HEK293 (cell line): ENCODE measurements at regions not wholly inside any gene's neighbourhood (a gene's known extent, or its start where the extent isn't known, plus 50 kb on each side); places are given as distances from the start of the nearest gene placed in this dataset.

Source experiments
- CTCF ChIA-PET: fragments of 350-600 bp; formaldehyde crosslinking; extraction: SDS; loops from one replicate; lab custom pipeline; 2021; ENCODE audit warnings: antibody characterized with exemption; lab: Yijun Ruan, JAX
- POLR2A ChIA-PET: fragments of 300-600 bp; formaldehyde crosslinking; extraction: SDS; loops from one replicate; lab custom pipeline; 2020; ENCODE audit warnings: antibody characterized with exemption, inconsistent platforms; lab: Yijun Ruan, JAX
- H3K27ac ChIP-seq: fragments of 200-500 bp; sonication (Bioruptor generic); 2 replicates; pipeline ENCODE4 v1.5.1; 2014; ENCODE audit warnings: low read depth, low read length, control low read depth, inconsistent platforms; ENCODE audit errors: extremely low read depth
- H3K36me3 ChIP-seq, 2 experiments: fragments of 200-500 bp in 1 of 2; sonication (Bioruptor generic) in 1 of 2; 1 replicate in 1 of 2; 2 replicates in 1 of 2; pipeline ENCODE4 v1.5.1; 2014 to 2017; ENCODE audit warnings: inconsistent platforms in 2 of 2, low read length in 2 of 2; ENCODE audit not compliant: control insufficient read depth in 2 of 2, insufficient read depth in 1 of 2
- H3K4me1 ChIP-seq: fragments of 200-500 bp; sonication (Bioruptor generic); 2 replicates; pipeline ENCODE4 v1.5.1; 2014; ENCODE audit warnings: mild to moderate bottlenecking, low read length, inconsistent platforms; ENCODE audit not compliant: control insufficient read depth, insufficient read depth
- H3K4me3 ChIP-seq: 2 replicates; pipeline ENCODE4 v1.5.1; 2011; ENCODE audit warnings: low read depth, mild to moderate bottlenecking, control low read depth, low read length, moderate library complexity
- H3K9me3 ChIP-seq: fragments of 200-500 bp; sonication (Bioruptor generic); 2 replicates; pipeline ENCODE4 v1.5.1; 2014; ENCODE audit warnings: low read depth, low read length, inconsistent platforms; ENCODE audit not compliant: control insufficient read depth, insufficient read depth
- BCL11B ChIP-seq: fragments of 450-650 bp; formaldehyde crosslinking; IDR thresholded peaks from 2 replicates; pipeline ENCODE4 v1.5.1; 2016; ENCODE audit warnings: low read depth, missing biosample characterization, missing genetic modification characterization
- GLIS2 ChIP-seq: fragments of 450-650 bp; formaldehyde crosslinking; IDR thresholded peaks from 2 replicates; pipeline ENCODE4 v1.5.1; 2016; ENCODE audit warnings: missing biosample characterization, missing genetic modification characterization
- OSR2 ChIP-seq: fragments of 450-650 bp; formaldehyde crosslinking; IDR thresholded peaks from 2 replicates; pipeline ENCODE4 v1.5.1; 2016; ENCODE audit warnings: missing biosample characterization, missing genetic modification characterization
- PATZ1 ChIP-seq: fragments of 450-650 bp; formaldehyde crosslinking; IDR thresholded peaks from 2 replicates; pipeline ENCODE4 v1.5.1; 2016; ENCODE audit warnings: missing biosample characterization, missing genetic modification characterization
- REPIN1 ChIP-seq: fragments of 450-650 bp; formaldehyde crosslinking; IDR thresholded peaks from 2 replicates; pipeline ENCODE4 v1.5.1; 2017; ENCODE audit warnings: missing biosample characterization, missing genetic modification characterization, low read depth
- YY1 ChIP-seq: fragments of 450-650 bp; formaldehyde crosslinking; IDR thresholded peaks from 2 replicates; pipeline ENCODE4 v1.5.1; 2018; ENCODE audit warnings: missing biosample characterization, missing genetic modification characterization
- ZBTB7A ChIP-seq: fragments of 450-650 bp; formaldehyde crosslinking; IDR thresholded peaks from 2 replicates; pipeline ENCODE4 v1.5.1; 2016; ENCODE audit warnings: low read depth, missing biosample characterization, missing genetic modification characterization
- ZNF114 ChIP-seq: fragments of 450-650 bp; formaldehyde crosslinking; IDR thresholded peaks from 2 replicates; pipeline ENCODE4 v1.5.0; 2017; ENCODE audit warnings: missing biosample characterization, missing genetic modification characterization
- ZNF155 ChIP-seq: fragments of 450-650 bp; formaldehyde crosslinking; IDR thresholded peaks from 2 replicates; pipeline ENCODE4 v1.5.1; 2016; ENCODE audit warnings: missing biosample characterization, missing genetic modification characterization
- ZNF16 ChIP-seq: fragments of 450-650 bp; formaldehyde crosslinking; IDR thresholded peaks from 2 replicates; pipeline ENCODE4 v1.5.1; 2016; ENCODE audit warnings: low read depth, missing biosample characterization, missing genetic modification characterization
- ZNF324 ChIP-seq: fragments of 450-650 bp; formaldehyde crosslinking; IDR thresholded peaks from 2 replicates; pipeline ENCODE4 v1.5.1; 2016; ENCODE audit warnings: missing biosample characterization, missing genetic modification characterization
- ZNF37A ChIP-seq: fragments of 450-650 bp; IDR thresholded peaks from 2 replicates; pipeline ENCODE4 v1.5.1; 2018; ENCODE audit warnings: missing biosample characterization, missing genetic modification characterization
- ZNF398 ChIP-seq: fragments of 450-650 bp; formaldehyde crosslinking; IDR thresholded peaks from 2 replicates; pipeline ENCODE4 v1.5.1; 2017; ENCODE audit warnings: missing biosample characterization, missing genetic modification characterization
- ZNF423 ChIP-seq: fragments of 450-650 bp; formaldehyde crosslinking; IDR thresholded peaks from 2 replicates; pipeline ENCODE4 v1.5.1; 2016; ENCODE audit warnings: missing biosample characterization, missing genetic modification characterization
- ZNF510 ChIP-seq: fragments of 450-650 bp; formaldehyde crosslinking; IDR thresholded peaks from 2 replicates; pipeline ENCODE4 v1.5.1; 2018; ENCODE audit warnings: mild to moderate bottlenecking, missing genetic modification characterization, missing biosample characterization; ENCODE audit not compliant: insufficient replicate concordance
- ZNF518A ChIP-seq: fragments of 450-650 bp; formaldehyde crosslinking; conservative IDR thresholded peaks from 2 replicates; pipeline ENCODE4 v1.5.1; 2016; ENCODE audit warnings: low read depth, missing biosample characterization, missing genetic modification characterization
- ZNF521 ChIP-seq: fragments of 450-650 bp; formaldehyde crosslinking; IDR thresholded peaks from 2 replicates; pipeline ENCODE4 v1.5.1; 2017; ENCODE audit warnings: missing biosample characterization, mild to moderate bottlenecking, missing genetic modification characterization
- ZNF544 ChIP-seq: fragments of 450-650 bp; formaldehyde crosslinking; IDR thresholded peaks from 2 replicates; pipeline ENCODE4 v1.5.0; 2017; ENCODE audit warnings: missing biosample characterization, missing genetic modification characterization
- ZNF571 ChIP-seq: fragments of 450-650 bp; formaldehyde crosslinking; IDR thresholded peaks from 2 replicates; pipeline ENCODE4 v1.5.0; 2017; ENCODE audit warnings: missing biosample characterization, missing genetic modification characterization
- ZNF596 ChIP-seq: fragments of 450-650 bp; IDR thresholded peaks from 2 replicates; pipeline ENCODE4 v1.5.0; 2018; ENCODE audit warnings: missing biosample characterization, mild to moderate bottlenecking, missing genetic modification characterization, moderate library complexity
- ZNF677 ChIP-seq: fragments of 450-650 bp; IDR thresholded peaks from 2 replicates; pipeline ENCODE4 v1.5.0; 2018; ENCODE audit warnings: missing biosample characterization, mild to moderate bottlenecking, missing genetic modification characterization, moderate library complexity
- ZNF792 ChIP-seq: fragments of 450-650 bp; formaldehyde crosslinking; IDR thresholded peaks from 2 replicates; pipeline ENCODE4 v1.5.1; 2016; ENCODE audit warnings: missing biosample characterization, missing genetic modification characterization
- ZSCAN30 ChIP-seq: fragments of 450-650 bp; IDR thresholded peaks from 2 replicates; pipeline ENCODE4 v1.5.1; 2018; ENCODE audit warnings: missing biosample characterization, mild to moderate bottlenecking, missing genetic modification characterization, moderate library complexity
- ZXDB ChIP-seq: fragments of 450-650 bp; formaldehyde crosslinking; IDR thresholded peaks from 2 replicates; pipeline ENCODE4 v1.5.1; 2016; ENCODE audit warnings: missing biosample characterization, missing genetic modification characterization
- TF ChIP-seq, protein P1 (sequence below): fragments of 450-650 bp; IDR thresholded peaks from 2 replicates; pipeline ENCODE4 v1.5.1; 2018; ENCODE audit warnings: missing biosample characterization, missing genetic modification characterization
- TF ChIP-seq, protein P2 (sequence below): fragments of 450-650 bp; formaldehyde crosslinking; IDR thresholded peaks from 2 replicates; pipeline ENCODE4 v1.5.1; 2016; ENCODE audit warnings: missing biosample characterization, missing genetic modification characterization

DNA sequence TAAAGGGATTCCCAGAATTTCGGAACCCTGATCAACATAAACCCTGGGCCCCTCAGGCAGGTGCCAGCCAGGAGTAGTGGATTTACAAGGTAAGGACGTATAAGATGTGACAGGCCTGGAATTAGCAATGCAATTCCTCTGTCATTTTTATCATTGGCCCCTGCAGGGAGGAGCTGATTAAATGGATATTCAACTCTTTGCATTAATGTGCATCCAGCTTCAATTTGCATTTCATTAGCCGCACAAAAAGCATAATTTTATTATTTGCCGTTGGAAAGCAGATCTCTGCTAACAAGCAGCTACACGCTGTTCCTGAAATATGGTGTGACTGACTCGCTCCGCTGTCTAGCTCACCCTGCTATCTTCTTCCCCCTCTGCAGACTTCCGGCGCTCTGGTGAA, 195.8 kb downstream of the RPS24 start (continued):
- no peak for TF ChIP-seq PATZ1 (tag by site-specific recombination)
- TF ChIP-seq ZNF324 (tag by site-specific recombination): no peak
- TF ChIP-seq ZNF16 (tag by site-specific recombination): no peak
- no peak for TF ChIP-seq ZNF792
- TF ChIP-seq ZNF114: no peak
- no peak for TF ChIP-seq ZSCAN30
- TF ChIP-seq, all 188 proteins: peak for 0

GRCh38 chr10:78229950-78230675, 196.4 kb downstream of the RPS24 start:
- CTCF ChIA-PET: interaction anchor here (1.1 kb wide), 1 partner anchor 30 kb away, joined by 3 read pairs; no protein-coding TSS in a partner anchor
- Histone ChIP-seq H3K9me3 (no peaks in the 10 kb centered on the region), H3K4me1 (no peaks in the 10 kb centered on the region), H3K36me3 (no peaks in the 10 kb centered on the region), H3K27ac (no peak overlapping the region), H3K4me3 (no peak overlapping the region)
- POLR2A ChIA-PET: no interaction called here
- no peak for TF ChIP-seq REPIN1 (tag by site-specific recombination)
- TF ChIP-seq ZNF571 (tag by site-specific recombination): no peak
- TF ChIP-seq ZNF596 (tag by site-specific recombination): no peak
- no peak for TF ChIP-seq BCL11B (tag by site-specific recombination)
- TF ChIP-seq ZXDB (tag by site-specific recombination): no peak
- no peak for TF ChIP-seq ZNF518A (tag by site-specific recombination)
- TF ChIP-seq OSR2 (tag by site-specific recombination): no peak
- TF ChIP-seq ZNF677 (tag by site-specific recombination): no peak
- TF ChIP-seq ZNF398 (tag by site-specific recombination): 0 out of 2 replicates have a peak, but pooled peaks have one; percentile 10
- TF ChIP-seq ZBTB7A (tag by site-specific recombination): no peak
- TF ChIP-seq YY1 (tag by site-specific recombination): no peak
- TF ChIP-seq, protein P1, sequence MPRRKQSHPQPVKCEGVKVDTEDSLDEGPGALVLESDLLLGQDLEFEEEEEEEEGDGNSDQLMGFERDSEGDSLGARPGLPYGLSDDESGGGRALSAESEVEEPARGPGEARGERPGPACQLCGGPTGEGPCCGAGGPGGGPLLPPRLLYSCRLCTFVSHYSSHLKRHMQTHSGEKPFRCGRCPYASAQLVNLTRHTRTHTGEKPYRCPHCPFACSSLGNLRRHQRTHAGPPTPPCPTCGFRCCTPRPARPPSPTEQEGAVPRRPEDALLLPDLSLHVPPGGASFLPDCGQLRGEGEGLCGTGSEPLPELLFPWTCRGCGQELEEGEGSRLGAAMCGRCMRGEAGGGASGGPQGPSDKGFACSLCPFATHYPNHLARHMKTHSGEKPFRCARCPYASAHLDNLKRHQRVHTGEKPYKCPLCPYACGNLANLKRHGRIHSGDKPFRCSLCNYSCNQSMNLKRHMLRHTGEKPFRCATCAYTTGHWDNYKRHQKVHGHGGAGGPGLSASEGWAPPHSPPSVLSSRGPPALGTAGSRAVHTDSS (tag by site-specific recombination): no peak
- TF ChIP-seq ZNF544: peak; percentile 45; the same call in 1 of the 2 replicates
- TF ChIP-seq ZNF510 (tag by site-specific recombination): no peak
- no peak for TF ChIP-seq ZNF155
- peak; percentile 81; the same call in 1 of the 2 replicates for TF ChIP-seq ZNF521
- no peak for TF ChIP-seq ZNF792
- TF ChIP-seq, protein P2, sequence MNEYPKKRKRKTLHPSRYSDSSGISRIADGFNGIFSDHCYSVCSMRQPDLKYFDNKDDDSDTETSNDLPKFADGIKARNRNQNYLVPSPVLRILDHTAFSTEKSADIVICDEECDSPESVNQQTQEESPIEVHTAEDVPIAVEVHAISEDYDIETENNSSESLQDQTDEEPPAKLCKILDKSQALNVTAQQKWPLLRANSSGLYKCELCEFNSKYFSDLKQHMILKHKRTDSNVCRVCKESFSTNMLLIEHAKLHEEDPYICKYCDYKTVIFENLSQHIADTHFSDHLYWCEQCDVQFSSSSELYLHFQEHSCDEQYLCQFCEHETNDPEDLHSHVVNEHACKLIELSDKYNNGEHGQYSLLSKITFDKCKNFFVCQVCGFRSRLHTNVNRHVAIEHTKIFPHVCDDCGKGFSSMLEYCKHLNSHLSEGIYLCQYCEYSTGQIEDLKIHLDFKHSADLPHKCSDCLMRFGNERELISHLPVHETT: no peak
- no peak for TF ChIP-seq ZNF423
- no peak for TF ChIP-seq ZNF37A
- TF ChIP-seq GLIS2: no peak
